HEK293 (cell line): ENCODE measurements at regions not wholly inside any gene's neighbourhood (a gene's known extent, or its start where the extent isn't known, plus 50 kb on each side); places are given as distances from the start of the nearest gene placed in this dataset.
A peak's percentile ranks its signal among the peaks of the same experiment; 100 is the strongest.

ENCODE experiments used
- KLF10 ChIP-seq: fragments of 450-650 bp; IDR thresholded peaks from 2 replicates; pipeline ENCODE4 v1.5.1; 2018; ENCODE audit warnings: missing biosample characterization, mild to moderate bottlenecking, missing genetic modification characterization
- KLF8 ChIP-seq: fragments of 450-650 bp; formaldehyde crosslinking; IDR thresholded peaks from 2 replicates; pipeline ENCODE4 v1.5.1; 2016; ENCODE audit warnings: missing biosample characterization, missing genetic modification characterization
- OSR2 ChIP-seq: fragments of 450-650 bp; formaldehyde crosslinking; IDR thresholded peaks from 2 replicates; pipeline ENCODE4 v1.5.1; 2016; ENCODE audit warnings: missing biosample characterization, missing genetic modification characterization
- SCRT1 ChIP-seq: fragments of 450-650 bp; formaldehyde crosslinking; IDR thresholded peaks from 2 replicates; pipeline ENCODE4 v1.5.1; 2016; ENCODE audit warnings: missing biosample characterization, missing genetic modification characterization, borderline replicate concordance
- TRIM28 ChIP-seq: IDR thresholded peaks from 2 replicates; pipeline ENCODE4 v1.6.1; 2011; ENCODE audit warnings: low read length, control low read depth, borderline replicate concordance
- YY1 ChIP-seq: fragments of 450-650 bp; formaldehyde crosslinking; IDR thresholded peaks from 2 replicates; pipeline ENCODE4 v1.5.1; 2018; ENCODE audit warnings: missing biosample characterization, missing genetic modification characterization
- ZBTB21 ChIP-seq: fragments of 450-650 bp; formaldehyde crosslinking; IDR thresholded peaks from 2 replicates; pipeline ENCODE4 v1.5.1; 2017; ENCODE audit warnings: missing biosample characterization, missing genetic modification characterization
- ZNF114 ChIP-seq: fragments of 450-650 bp; formaldehyde crosslinking; IDR thresholded peaks from 2 replicates; pipeline ENCODE4 v1.5.0; 2017; ENCODE audit warnings: missing biosample characterization, missing genetic modification characterization
- ZNF175 ChIP-seq: fragments of 450-650 bp; formaldehyde crosslinking; IDR thresholded peaks from 2 replicates; pipeline ENCODE4 v1.5.1; 2016; ENCODE audit warnings: missing biosample characterization, missing genetic modification characterization
- ZNF350 ChIP-seq: fragments of 450-650 bp; formaldehyde crosslinking; IDR thresholded peaks from 2 replicates; pipeline ENCODE4 v1.5.0; 2017; ENCODE audit warnings: missing biosample characterization, mild to moderate bottlenecking, missing genetic modification characterization
- ZNF48 ChIP-seq: fragments of 450-650 bp; formaldehyde crosslinking; IDR thresholded peaks from 2 replicates; pipeline ENCODE4 v1.5.1; 2016; ENCODE audit warnings: missing biosample characterization, missing genetic modification characterization
- ZNF514 ChIP-seq: fragments of 450-650 bp; formaldehyde crosslinking; IDR thresholded peaks from 2 replicates; pipeline ENCODE4 v1.5.1; 2016; ENCODE audit warnings: missing biosample characterization, missing genetic modification characterization
- ZNF571 ChIP-seq: fragments of 450-650 bp; formaldehyde crosslinking; IDR thresholded peaks from 2 replicates; pipeline ENCODE4 v1.5.0; 2017; ENCODE audit warnings: missing biosample characterization, missing genetic modification characterization
- ZNF654 ChIP-seq: fragments of 450-650 bp; formaldehyde crosslinking; IDR thresholded peaks from 2 replicates; pipeline ENCODE4 v1.5.1; 2016; ENCODE audit warnings: low read depth, missing biosample characterization, missing genetic modification characterization
- ZNF670 ChIP-seq: fragments of 450-650 bp; formaldehyde crosslinking; IDR thresholded peaks from 2 replicates; pipeline ENCODE4 v1.5.1; 2016; ENCODE audit warnings: missing biosample characterization, missing genetic modification characterization, low read depth
- ZNF76 ChIP-seq: fragments of 450-650 bp; formaldehyde crosslinking; IDR thresholded peaks from 2 replicates; pipeline ENCODE4; 2016; ENCODE audit warnings: low read depth, missing biosample characterization, missing genetic modification characterization, borderline replicate concordance
- ZNF843 ChIP-seq: fragments of 450-650 bp; formaldehyde crosslinking; IDR thresholded peaks from 2 replicates; pipeline ENCODE4 v1.5.1; 2016; ENCODE audit warnings: missing biosample characterization, missing genetic modification characterization
- ZXDB ChIP-seq: fragments of 450-650 bp; formaldehyde crosslinking; IDR thresholded peaks from 2 replicates; pipeline ENCODE4 v1.5.1; 2016; ENCODE audit warnings: missing biosample characterization, missing genetic modification characterization
- TF ChIP-seq, protein P1 (sequence below): fragments of 450-650 bp; formaldehyde crosslinking; IDR thresholded peaks from 2 replicates; pipeline ENCODE4 v1.5.1; 2016; ENCODE audit warnings: missing biosample characterization, missing genetic modification characterization, low read depth
- TF ChIP-seq, protein P2 (sequence below): fragments of 450-650 bp; formaldehyde crosslinking; IDR thresholded peaks from 2 replicates; pipeline ENCODE4 v1.5.1; 2017; ENCODE audit warnings: missing biosample characterization, missing genetic modification characterization
- TF ChIP-seq, protein P3 (sequence below): fragments of 450-650 bp; formaldehyde crosslinking; IDR thresholded peaks from 2 replicates; pipeline ENCODE4 v1.5.0; 2017; ENCODE audit warnings: missing biosample characterization, missing genetic modification characterization, borderline replicate concordance
- TF ChIP-seq, protein P4 (sequence below): fragments of 450-650 bp; formaldehyde crosslinking; IDR thresholded peaks from 2 replicates; pipeline ENCODE4 v1.5.1; 2017; ENCODE audit warnings: missing biosample characterization, missing genetic modification characterization
- TF ChIP-seq, protein P5 (sequence below): fragments of 450-650 bp; formaldehyde crosslinking; IDR thresholded peaks from 2 replicates; pipeline ENCODE4 v1.5.1; 2016; ENCODE audit warnings: missing biosample characterization, missing genetic modification characterization, borderline replicate concordance
- TF ChIP-seq, protein P6 (sequence below): fragments of 450-650 bp; formaldehyde crosslinking; conservative IDR thresholded peaks from 2 replicates; pipeline ENCODE4 v1.5.1; 2016; ENCODE audit warnings: low read depth, missing biosample characterization, missing genetic modification characterization
- TF ChIP-seq, protein P7 (sequence below): fragments of 450-650 bp; formaldehyde crosslinking; IDR thresholded peaks from 2 replicates; pipeline ENCODE4 v1.5.1; 2017; ENCODE audit warnings: missing biosample characterization, missing genetic modification characterization

DNA sequence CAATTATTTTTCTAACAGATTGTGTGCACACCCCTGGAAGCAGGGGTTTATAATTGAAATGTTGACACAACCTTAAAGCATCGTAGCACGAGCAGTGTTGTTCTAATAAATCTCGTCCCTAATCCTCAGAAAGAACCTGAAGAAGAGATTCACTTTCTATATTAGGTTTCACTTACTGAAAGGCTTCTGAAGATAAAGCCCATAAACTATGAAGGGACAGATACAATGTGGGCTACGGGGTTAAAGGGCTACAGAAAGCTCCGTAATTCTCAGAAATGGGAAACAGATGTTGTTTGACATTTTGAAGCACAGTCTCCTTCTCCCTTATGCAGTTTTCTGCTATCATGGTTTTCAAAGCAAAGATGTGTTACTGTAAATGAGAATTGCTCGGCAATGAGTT is 479.6 kb downstream of the GATA3 start (continued):
- TF ChIP-seq ZNF670 (tag by site-specific recombination) = no peak
- no peak for TF ChIP-seq ZBTB21
- TF ChIP-seq, protein P1, sequence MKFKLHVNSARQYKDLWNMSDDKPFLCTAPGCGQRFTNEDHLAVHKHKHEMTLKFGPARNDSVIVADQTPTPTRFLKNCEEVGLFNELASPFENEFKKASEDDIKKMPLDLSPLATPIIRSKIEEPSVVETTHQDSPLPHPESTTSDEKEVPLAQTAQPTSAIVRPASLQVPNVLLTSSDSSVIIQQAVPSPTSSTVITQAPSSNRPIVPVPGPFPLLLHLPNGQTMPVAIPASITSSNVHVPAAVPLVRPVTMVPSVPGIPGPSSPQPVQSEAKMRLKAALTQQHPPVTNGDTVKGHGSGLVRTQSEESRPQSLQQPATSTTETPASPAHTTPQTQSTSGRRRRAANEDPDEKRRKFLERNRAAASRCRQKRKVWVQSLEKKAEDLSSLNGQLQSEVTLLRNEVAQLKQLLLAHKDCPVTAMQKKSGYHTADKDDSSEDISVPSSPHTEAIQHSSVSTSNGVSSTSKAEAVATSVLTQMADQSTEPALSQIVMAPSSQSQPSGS (tag by site-specific recombination) = no peak
- no peak for TF ChIP-seq ZNF514 (tag by site-specific recombination)
- TF ChIP-seq, protein P2, sequence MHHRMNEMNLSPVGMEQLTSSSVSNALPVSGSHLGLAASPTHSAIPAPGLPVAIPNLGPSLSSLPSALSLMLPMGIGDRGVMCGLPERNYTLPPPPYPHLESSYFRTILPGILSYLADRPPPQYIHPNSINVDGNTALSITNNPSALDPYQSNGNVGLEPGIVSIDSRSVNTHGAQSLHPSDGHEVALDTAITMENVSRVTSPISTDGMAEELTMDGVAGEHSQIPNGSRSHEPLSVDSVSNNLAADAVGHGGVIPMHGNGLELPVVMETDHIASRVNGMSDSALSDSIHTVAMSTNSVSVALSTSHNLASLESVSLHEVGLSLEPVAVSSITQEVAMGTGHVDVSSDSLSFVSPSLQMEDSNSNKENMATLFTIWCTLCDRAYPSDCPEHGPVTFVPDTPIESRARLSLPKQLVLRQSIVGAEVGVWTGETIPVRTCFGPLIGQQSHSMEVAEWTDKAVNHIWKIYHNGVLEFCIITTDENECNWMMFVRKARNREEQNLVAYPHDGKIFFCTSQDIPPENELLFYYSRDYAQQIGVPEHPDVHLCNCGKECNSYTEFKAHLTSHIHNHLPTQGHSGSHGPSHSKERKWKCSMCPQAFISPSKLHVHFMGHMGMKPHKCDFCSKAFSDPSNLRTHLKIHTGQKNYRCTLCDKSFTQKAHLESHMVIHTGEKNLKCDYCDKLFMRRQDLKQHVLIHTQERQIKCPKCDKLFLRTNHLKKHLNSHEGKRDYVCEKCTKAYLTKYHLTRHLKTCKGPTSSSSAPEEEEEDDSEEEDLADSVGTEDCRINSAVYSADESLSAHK = peak; percentile 91
- peak; percentile 51; the same call in 1 of the 2 replicates for TF ChIP-seq KLF8 (tag by site-specific recombination)
- TF ChIP-seq, protein P3, sequence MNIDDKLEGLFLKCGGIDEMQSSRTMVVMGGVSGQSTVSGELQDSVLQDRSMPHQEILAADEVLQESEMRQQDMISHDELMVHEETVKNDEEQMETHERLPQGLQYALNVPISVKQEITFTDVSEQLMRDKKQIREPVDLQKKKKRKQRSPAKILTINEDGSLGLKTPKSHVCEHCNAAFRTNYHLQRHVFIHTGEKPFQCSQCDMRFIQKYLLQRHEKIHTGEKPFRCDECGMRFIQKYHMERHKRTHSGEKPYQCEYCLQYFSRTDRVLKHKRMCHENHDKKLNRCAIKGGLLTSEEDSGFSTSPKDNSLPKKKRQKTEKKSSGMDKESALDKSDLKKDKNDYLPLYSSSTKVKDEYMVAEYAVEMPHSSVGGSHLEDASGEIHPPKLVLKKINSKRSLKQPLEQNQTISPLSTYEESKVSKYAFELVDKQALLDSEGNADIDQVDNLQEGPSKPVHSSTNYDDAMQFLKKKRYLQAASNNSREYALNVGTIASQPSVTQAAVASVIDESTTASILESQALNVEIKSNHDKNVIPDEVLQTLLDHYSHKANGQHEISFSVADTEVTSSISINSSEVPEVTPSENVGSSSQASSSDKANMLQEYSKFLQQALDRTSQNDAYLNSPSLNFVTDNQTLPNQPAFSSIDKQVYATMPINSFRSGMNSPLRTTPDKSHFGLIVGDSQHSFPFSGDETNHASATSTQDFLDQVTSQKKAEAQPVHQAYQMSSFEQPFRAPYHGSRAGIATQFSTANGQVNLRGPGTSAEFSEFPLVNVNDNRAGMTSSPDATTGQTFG = no peak
- TF ChIP-seq ZNF350 (tag by site-specific recombination) = no peak
- TF ChIP-seq, protein P4, sequence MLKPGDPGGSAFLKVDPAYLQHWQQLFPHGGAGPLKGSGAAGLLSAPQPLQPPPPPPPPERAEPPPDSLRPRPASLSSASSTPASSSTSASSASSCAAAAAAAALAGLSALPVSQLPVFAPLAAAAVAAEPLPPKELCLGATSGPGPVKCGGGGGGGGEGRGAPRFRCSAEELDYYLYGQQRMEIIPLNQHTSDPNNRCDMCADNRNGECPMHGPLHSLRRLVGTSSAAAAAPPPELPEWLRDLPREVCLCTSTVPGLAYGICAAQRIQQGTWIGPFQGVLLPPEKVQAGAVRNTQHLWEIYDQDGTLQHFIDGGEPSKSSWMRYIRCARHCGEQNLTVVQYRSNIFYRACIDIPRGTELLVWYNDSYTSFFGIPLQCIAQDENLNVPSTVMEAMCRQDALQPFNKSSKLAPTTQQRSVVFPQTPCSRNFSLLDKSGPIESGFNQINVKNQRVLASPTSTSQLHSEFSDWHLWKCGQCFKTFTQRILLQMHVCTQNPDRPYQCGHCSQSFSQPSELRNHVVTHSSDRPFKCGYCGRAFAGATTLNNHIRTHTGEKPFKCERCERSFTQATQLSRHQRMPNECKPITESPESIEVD (tag by site-specific recombination) = peak; percentile 92
- TF ChIP-seq ZXDB (tag by site-specific recombination) = peak; percentile 99
- TF ChIP-seq, protein P5, sequence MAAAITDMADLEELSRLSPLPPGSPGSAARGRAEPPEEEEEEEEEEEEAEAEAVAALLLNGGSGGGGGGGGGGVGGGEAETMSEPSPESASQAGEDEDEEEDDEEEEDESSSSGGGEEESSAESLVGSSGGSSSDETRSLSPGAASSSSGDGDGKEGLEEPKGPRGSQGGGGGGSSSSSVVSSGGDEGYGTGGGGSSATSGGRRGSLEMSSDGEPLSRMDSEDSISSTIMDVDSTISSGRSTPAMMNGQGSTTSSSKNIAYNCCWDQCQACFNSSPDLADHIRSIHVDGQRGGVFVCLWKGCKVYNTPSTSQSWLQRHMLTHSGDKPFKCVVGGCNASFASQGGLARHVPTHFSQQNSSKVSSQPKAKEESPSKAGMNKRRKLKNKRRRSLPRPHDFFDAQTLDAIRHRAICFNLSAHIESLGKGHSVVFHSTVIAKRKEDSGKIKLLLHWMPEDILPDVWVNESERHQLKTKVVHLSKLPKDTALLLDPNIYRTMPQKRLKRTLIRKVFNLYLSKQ (tag by site-specific recombination) = no peak
- TF ChIP-seq ZNF48 (tag by site-specific recombination) = no peak
- TF ChIP-seq KLF10 = peak; percentile 63; the same call in 1 of the 2 replicates
- TF ChIP-seq, protein P6, sequence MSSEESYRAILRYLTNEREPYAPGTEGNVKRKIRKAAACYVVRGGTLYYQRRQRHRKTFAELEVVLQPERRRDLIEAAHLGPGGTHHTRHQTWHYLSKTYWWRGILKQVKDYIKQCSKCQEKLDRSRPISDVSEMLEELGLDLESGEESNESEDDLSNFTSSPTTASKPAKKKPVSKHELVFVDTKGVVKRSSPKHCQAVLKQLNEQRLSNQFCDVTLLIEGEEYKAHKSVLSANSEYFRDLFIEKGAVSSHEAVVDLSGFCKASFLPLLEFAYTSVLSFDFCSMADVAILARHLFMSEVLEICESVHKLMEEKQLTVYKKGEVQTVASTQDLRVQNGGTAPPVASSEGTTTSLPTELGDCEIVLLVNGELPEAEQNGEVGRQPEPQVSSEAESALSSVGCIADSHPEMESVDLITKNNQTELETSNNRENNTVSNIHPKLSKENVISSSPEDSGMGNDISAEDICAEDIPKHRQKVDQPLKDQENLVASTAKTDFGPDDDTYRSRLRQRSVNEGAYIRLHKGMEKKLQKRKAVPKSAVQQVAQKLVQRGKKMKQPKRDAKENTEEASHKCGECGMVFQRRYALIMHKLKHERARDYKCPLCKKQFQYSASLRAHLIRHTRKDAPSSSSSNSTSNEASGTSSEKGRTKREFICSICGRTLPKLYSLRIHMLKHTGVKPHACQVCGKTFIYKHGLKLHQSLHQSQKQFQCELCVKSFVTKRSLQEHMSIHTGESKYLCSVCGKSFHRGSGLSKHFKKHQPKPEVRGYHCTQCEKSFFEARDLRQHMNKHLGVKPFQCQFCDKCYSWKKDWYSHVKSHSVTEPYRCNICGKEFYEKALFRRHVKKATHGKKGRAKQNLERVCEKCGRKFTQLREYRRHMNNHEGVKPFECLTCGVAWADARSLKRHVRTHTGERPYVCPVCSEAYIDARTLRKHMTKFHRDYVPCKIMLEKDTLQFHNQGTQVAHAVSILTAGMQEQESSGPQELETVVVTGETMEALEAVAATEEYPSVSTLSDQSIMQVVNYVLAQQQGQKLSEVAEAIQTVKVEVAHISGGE (tag by site-specific recombination) = no peak
- no peak for TF ChIP-seq ZNF571 (tag by site-specific recombination)
- peak; percentile 99 for TF ChIP-seq ZNF843 (tag by site-specific recombination)
- no peak for TF ChIP-seq ZNF76 (tag by site-specific recombination)
- no peak for TF ChIP-seq ZNF175 (tag by site-specific recombination)
- TF ChIP-seq ZNF654 (tag by site-specific recombination) = peak; percentile 14; the same call in 1 of the 2 replicates
- TF ChIP-seq ZNF114 = no peak
- TF ChIP-seq OSR2 (tag by site-specific recombination) = peak; percentile 94
- TF ChIP-seq, protein P7, sequence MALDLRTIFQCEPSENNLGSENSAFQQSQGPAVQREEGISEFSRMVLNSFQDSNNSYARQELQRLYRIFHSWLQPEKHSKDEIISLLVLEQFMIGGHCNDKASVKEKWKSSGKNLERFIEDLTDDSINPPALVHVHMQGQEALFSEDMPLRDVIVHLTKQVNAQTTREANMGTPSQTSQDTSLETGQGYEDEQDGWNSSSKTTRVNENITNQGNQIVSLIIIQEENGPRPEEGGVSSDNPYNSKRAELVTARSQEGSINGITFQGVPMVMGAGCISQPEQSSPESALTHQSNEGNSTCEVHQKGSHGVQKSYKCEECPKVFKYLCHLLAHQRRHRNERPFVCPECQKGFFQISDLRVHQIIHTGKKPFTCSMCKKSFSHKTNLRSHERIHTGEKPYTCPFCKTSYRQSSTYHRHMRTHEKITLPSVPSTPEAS (tag by site-specific recombination) = peak; percentile 38; the same call in 1 of the 2 replicates
- TF ChIP-seq YY1 (tag by site-specific recombination) = no peak; the same call in 1 of the 2 replicates
- peak; percentile 58; the same call in 1 of the 2 replicates for TF ChIP-seq SCRT1 (tag by site-specific recombination)
- no peak; the same call in 1 of the 2 replicates for TF ChIP-seq TRIM28
